GM18507 (cell line): ENCODE measurements at regions not wholly inside any gene's neighbourhood (a gene's known extent, or its start where the extent isn't known, plus 50 kb on each side); places are given as distances from the start of the nearest gene placed in this dataset.

Experiments used
- DNase-seq: peaks from one replicate; pipeline ENCODE4 v3.0.0; 2011; ENCODE audit warnings: low read depth; ENCODE audit not compliant: insufficient read length; ENCODE audit errors: extremely low spot score
- FAIRE-seq: peaks from 2 replicates; lab custom pipeline; 2011; peaks lifted over from hg19 to GRCh38; lab: Jason Lieb, UNC

DNA sequence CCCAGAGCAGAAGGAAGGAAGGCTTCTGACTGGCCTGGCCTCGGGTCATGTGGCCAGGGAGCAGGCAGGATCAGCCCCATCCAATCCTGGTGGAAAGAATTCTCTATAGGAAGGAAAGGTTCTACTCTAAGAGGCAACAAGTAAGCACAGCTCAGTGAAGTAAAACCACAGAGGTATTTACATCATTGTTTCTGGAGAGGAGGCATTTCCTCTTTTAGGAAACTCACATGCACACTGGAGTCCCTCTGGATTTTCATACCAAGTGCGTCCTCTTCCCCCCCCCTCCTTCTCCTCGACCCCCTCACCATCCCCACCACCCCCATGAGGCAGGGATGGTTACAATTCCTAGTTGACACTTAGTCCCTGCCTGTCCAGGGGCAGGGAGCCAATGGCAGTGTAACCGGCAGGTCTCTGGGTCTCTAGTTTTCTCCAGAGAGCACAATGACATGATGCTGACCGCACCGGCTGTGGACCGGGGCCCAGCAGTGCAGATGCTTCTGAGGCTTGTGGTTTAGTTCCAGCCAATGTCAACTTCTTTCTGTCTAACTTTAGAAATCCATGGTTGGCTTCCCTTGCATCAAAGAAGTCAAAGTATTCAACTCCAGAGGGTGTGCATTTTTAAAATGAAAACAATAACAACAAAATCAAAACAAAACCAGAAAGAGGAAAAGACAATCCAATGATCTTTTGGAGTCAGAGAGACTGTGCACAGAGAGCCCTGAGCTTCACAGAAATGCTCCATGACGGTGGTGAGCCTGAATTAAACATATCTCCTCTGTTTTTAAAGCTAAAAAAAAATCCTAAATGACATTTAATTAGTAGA, 230.3 kb upstream of the TLE3 start:
- FAIRE-seq (peak; percentile 53), DNase-seq (no peak)

DNA sequence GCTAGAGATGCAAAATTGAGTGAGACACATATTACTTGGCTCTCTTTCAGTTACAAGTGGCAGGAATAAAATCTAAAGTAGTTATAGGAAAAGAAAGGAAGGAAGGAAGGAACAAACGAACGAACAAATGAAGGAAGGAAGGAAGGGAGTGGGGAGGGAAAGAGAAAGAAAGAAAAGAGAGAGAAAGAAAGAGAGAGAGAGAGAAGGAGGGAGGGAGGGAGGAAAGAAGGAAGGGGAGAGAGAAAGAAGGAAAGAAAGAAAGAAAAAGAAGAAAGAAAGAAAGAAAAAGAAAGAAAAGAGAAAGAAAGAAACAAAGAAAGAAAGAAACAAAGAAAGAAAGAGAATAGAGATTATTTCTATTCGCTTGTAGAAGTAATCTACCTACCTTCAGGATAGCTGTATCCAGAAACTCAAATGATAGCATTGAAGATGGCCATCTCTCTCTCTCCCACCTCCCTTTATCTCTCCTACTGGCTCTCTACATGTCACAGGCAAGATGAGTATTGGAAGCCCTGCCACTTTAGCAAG, 229.7 kb upstream of the TLE3 start:
- FAIRE-seq, result no peak

DNA sequence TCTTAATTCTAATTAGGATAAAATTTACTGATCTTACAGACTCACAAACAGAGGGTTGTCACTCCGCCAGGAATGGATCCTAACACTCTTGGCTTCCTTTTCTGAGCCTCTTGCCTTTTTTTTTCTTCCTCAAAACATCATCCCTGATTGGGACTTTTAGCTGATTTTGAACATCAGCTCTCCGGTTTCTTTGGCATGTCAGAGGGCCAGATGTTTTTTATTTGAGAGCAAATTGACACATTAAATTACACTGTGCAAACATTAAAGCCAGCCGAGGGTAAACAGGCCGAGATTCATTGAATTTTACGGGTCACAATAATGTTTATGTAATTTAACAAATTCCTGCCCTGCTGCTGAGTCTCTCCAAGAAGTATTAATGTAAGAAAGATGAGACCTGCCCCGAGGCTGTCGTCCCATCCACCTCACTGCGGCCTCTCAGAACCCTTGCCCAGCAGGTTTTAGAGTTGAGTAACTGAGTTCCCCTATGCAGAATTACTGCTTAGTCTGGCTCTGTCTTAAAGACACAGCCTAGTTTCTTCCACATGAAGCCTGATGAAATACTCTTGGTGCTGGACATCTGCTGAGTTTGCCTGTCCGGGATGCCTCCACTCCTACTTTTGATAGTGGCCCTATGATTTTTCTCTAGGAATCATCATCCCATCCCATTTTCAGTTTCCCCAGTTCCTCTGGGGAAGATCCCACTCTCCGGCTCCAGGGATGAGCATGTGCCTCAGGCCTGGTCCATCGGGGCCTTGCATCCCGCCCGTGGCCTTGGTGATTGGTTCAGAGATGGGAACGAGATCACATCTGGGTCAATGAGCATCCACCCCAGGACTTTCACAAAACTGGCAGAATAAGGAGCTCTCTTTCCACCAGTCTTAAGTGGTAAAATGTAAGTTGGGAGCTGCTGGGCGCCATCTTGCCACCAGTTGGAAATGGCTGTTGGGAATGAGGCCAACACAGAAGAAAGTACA, 226.6 kb upstream of the TLE3 start:
- DNase-seq (no peak), FAIRE-seq (no peak)

More for the DNA sequence above, 229.7 kb upstream of the TLE3 start:
- DNase-seq, result no peak

DNA sequence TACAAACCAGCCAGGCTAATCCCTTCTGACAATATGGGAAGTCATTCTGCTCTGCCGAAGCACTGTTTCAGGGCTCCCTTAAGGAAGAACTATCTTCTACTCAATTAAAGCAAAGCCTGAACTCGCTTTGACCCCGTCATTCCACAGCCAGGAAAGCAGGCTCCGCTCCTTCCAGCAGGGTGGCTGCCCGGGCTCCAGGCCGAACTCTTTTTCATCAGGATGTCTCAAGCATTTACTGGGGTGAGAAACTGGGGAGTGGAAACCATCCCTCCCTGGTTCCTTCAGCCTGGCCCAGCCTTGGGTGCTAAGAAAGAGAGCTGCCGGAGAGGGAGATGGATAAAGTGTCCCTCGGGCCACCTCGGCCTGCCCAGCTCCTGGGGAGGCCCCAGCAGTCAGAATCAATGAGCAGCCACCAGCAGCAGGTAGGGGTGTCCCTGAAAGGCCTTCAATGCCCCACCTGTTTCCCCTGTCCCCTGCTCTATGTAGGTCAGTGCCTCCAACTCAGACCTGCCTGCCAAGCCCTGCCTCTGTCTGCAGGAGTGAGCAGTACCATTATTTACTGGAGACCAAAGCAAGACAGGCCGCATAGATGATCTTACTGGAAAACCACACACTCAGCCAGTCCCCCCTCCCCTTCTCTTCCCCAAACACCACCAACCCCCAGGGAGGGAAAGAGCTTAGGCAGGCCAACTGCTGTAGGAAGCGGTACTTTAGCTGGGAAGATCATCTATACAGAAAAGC, 225.6 kb upstream of the TLE3 start:
- DNase-seq, result no peak
- FAIRE-seq, result no peak

DNA sequence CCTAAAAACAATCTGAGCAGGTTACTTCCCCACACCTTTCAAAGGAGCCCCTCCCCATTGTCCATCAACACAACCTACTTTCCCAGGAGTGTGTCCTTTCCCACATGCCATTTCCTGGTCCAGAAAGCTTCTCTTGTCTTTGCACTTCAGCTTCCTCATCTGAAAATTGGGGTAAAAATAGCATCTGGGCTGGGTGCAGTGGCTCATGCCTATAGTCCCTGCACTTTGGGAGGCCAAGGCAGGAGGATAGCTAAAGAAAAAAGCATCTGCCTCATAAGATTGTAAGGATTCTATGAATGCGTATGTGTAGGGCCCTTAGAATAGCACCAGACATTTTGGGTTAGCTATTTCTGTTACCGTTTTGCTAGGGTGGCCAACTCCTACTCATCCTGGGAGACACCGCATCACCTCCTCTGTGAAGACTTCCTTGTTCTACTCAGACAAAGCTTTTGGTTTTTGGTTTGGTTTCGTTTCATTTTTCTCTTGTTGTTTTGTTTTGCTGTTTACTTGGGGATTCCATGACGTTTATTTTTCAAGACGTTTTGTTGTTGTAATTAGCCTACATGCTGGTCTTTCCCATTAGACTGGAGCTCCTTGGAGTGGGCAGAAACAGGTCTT, 224.4 kb upstream of the TLE3 start:
- DNase-seq (no peak), FAIRE-seq (peak; percentile 80)

DNA sequence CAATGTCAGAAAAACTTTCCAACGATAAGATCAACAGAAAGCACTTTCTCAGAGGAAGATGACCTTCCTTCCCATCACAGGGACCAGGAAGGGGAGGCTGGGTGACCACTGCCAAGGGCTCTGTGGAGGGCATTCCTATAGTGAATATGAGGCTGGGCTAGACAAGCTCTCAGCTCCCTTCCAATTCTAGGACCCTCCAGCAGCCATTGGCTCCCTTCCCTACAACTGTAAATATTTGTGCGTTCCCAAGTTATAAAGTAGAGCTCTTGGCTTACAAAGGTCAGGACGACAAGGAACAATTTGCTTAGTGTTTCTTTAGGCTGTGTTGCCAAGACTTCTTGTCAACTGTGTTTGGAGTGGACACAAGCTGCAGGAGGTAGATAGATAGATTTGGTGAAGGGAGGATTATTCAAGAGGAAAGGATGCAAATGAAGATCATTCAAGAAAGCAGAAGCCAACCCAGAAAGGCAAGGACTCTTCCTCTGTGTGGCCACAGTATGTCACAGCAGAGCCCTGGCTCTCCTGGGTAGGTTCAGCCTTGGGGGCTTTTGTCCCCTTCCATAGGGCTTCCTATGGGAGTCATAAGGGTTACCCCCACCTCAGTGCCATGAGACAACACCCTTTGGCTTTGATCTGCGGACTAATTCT, 223.6 kb upstream of the TLE3 start:
- DNase-seq (no peak), FAIRE-seq (peak; percentile 48)

DNA sequence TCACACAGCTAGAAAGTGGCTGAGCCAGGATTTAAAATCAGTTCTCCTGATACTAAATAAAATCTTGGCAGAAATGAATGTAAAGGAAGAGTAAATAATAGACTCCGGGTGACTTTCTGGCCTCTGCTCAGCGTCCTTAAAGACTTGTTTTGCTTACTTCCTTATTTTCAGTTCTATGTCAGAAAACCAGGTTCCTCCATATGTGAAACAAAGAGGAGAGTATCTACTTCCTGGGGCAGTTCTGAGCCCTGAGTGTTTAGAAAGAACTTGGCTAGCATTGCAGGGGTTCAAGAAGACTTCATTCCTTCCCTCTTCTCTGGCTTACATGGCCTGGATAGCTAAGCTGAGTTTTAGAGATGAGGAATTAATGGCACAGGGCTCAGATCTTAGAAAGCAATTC, 222.8 kb upstream of the TLE3 start:
- FAIRE-seq, result peak; percentile 73
- no peak for DNase-seq

DNA sequence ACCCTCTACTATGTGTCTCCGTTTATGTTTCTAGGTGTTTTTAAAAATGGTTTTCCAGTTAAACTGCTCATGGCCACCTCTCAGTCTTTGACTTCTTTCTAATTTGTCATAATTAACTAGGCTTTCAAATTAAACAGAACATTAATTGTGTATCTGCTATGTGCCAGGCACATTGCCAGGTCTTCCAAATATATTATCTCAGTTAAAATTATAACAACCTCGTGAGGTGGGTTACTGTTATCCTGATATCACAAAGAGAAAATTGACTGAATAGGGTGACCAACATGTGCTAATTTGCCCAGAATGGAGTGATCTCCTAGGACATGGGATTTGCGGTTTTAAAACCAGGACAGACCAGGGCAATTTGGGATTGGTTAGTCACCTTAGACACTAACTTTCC, 222.4 kb upstream of the TLE3 start:
- DNase-seq, result no peak
- no peak for FAIRE-seq

DNA sequence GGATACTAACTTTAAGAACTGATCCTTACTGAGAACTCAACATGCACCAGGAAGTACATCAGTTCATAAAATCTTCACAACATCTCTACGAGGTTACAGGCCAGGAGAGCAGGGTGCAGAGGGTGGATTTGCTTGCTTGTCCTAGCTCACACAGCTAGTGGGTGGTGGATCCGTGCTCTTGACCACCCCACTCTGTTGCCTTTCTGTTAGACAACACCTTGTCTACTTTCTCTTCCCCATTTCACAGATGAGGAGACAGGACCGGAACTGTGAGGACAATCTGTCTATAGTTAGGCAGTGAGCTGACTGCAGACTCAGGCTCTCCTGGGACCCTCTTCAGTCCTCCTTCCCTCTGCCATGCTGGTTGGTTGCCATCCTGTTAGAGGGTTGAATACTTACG, 221.7 kb upstream of the TLE3 start:
- FAIRE-seq (peak; percentile 95), DNase-seq (no peak)

DNA sequence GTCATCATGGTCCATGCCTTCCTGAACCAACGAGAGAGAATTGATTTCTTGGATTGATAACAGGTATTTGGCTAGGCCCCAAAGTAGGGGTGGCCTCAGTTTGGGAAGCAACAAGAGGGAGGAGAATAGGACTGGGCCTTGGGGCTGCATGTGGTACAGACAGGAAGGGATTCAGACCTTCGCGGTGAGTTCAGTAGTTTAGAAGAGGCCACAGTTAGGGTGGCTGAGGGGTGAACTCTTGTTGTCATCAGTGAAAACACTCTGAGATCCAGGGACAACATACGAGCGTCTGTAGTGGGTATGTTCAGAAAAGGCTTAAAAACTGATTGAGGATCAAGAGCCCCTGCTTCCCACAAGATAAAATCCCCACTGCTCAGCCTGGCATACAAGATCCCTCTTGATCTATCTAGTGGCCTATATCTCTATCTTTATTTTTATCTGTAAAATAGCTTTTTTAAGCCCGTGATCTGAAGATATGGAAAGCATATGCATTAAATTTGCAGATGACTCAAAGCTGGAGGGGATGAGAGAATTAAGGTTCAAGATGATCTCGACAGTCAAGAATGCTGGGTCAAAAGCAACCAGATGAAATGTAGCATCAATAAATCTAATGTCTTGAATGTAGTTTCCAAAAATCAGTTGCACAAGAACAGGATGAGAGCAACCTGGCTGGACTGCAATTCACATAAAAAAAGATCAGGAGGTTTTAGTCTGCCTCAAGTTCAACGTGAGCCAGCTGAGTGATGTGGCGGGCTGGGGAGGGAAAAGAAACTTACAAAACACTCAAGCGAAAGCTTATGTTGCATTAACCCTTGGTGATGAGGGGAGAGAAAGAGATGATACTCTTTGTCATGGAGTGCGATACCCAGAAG, 221.1 kb upstream of the TLE3 start:
- FAIRE-seq (no peak), DNase-seq (no peak)

DNA sequence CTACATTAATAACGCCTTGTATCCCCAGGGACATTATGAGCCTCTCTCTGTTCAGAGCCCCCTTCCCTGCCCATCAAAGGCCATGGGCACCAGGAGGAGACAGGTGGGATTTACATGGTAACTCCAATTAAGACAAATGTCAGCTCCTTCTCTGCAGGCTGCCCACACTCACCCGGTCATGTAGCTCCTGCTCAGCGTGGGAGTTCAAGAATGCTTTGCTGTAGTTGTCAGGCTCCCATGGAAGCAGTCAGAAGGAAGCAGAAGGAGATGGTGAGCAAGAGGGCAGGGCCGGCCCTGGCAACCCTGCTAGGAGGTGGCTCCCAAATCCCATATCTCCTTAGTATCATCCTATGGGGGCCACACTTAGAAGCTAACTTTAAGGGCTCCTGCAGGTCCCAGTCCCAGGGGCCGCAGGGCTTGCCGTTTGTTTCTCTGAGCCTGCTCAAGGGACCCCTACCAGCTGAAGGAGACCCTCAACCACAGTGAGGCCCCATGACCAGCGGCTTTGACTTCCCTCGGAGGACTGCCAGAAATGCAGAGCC, 218.4 kb upstream of the TLE3 start:
- FAIRE-seq (no peak), DNase-seq (no peak)

DNA sequence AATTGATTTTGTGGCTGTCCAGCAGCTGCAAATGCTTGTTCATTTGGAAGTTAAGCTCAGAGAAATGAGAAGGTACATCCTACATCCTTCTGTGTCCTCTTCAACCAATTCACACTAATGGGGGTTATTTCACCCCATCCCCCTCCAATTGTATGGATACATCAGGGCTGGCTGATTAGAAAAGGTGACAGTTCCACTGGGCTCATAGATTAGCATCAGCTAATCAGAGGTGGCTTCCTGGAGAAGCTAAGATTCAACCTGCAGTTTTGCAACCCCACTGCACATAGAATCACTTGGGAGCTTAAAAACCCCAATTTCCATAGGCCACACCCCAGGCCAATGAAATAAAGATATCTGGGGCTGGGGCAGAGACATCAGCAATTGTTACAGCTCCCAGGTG, 217.7 kb upstream of the TLE3 start:
- DNase-seq, result no peak
- no peak for FAIRE-seq

DNA sequence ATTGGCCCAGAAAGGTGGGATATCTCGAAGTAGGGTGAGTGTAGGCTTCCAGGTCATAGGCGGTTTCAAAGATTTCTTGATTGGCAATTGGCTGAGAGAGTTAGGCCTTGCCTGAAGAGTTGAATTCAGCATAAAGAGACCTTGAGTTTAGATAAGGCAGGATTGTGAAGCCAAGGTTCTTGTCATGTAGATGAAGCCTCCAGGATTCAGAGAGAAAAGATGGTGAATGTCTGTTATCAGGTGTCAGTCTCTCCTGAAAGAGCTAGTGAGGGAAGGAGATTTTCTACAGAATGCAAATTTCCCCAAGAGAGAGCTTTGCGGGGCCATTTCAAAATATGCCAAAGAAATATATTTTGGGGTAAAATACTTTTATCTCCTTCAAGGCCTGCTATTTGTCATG, 217.0 kb upstream of the TLE3 start:
- no peak for FAIRE-seq
- DNase-seq, result no peak

DNA sequence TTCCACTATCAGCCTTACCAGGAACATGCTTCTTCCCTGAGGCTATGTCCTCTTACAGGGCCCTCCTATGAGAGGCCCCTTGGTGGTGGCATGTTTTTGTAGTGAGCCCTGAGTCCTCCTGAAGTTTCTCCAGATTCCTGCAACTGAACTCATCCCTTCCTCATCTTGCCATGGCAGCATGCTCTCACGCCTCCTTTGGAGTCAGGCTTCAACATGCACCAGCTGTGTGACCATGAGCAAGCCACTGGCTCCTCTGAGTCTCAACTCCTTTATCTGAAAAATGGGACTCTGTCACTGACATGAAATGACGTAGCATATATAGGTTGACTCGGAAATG, 216.3 kb upstream of the TLE3 start:
- FAIRE-seq, result no peak

DNA sequence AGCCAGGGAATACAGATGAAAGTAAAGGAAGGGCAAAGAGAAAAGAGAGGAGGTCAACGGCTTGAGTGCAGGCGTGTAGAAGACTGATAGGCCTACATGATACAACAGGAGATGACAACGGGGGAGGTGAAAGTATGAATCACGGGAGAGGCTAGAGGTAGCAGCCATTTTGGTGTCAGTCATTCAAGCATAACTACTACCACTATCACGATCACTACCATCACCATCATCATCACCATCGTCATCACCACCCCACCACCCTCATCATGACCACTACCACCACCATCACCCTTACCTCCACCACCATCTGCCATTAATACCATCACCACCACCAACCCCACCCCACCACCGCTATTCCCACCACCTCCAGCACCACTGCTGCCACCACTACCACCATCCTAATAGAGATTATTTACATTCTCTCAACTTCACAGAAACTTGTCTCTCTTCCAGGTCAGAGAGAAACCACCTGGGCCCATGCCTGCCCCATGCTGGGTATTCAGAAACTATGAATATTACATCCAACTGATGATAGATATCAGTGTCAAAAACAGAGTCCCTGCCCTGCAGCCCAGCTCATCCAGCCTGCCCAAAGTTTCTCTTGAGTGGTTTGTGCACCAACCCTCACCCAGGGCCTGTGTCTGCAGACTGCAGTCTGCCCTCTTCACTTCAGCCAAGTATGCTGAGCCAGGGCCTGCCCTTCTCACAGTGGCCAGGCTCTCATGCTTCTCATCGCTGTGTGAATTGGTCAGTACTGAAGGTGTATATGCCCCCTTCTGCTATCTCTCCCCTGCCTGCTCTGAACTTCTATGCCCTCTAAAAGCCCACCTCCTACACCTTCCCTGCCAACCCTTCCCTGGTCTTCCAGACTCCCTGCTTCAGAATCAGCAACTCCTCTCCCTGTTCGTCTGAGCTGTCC, 215.6 kb upstream of the TLE3 start:
- DNase-seq (no peak), FAIRE-seq (no peak)

More for the DNA sequence above, 216.3 kb upstream of the TLE3 start:
- DNase-seq, result no peak

DNA sequence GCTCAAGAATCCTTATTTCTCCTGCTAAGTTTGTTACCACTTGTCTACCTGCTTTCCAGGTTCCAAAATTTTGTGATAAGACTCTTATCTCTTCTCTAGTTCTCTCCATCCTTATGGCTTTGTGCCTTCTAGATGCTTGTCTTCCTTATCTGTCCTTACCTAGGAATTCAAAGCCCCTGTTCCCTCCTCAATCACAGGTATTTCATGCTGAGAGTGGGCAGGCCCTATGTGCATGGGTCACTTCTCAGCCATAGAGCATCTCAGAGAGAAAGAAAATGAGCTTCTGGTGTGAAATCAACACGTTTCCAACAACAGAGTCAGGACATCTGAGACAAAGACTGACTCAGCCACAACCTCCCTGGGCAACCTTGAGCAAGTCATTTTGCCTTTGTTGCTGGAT, 214.1 kb upstream of the TLE3 start:
- DNase-seq (no peak), FAIRE-seq (no peak)

DNA sequence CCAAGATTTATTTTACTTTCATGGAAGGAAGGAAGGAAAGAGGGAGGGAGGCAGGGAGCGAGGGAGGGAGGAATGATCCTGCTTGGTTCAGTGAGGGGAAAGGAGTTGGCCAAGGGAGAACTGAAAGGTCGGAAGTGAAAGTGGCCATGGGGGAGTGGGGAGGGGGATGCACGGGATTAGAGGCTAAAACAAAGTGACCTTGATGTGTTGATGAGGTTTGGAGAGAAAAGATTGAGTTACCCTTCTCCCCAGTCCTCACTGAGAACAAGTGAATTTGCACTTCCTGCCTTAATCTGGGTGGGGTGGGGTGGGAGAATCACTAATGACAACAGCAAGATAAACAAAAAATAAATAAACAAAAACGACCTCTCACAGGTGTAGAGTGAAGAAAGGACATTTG, 212.0 kb upstream of the TLE3 start:
- DNase-seq (no peak), FAIRE-seq (no peak)
